ENCODE measurements at regions not wholly inside any gene's neighbourhood (a gene's known extent, or its start where the extent isn't known, plus 50 kb on each side); places are given as distances from the start of the nearest gene placed in this dataset.

DNA sequence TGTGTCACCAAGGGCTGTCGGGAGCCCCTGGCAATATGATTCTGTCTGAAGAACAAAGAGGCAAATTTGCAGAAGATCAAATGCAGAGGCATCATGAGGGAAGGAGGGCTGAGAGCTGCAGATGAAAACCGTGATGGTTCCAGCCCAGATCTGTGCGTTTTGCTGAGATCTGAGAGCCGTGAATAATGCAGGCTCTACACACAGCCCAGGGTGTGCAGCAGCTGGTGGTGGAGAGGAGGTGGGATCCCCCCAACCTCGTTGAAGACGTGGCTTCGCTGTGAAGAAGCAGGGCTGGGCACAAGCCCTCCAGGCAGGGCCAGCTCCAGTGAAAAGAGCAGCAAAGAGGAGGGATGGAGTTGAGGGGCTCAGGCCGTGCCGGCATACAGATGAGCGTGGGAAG lies 75.5 kb downstream of the TSPAN17 start:
- no peak for TF ChIP-seq POLR2AphosphoS5 (IDR thresholded peaks at IDR 0.05)
- TF ChIP-seq POLR2A (IDR thresholded peaks at IDR 0.05; ENCODE audit: low read depth): no peak
- no peak for TF ChIP-seq CTCF (IDR thresholded peaks at IDR 0.05)
- TF ChIP-seq EP300 (IDR thresholded peaks at IDR 0.05): no peak

All from esophagus muscularis mucosa (tissue), 4 donors.